WTC11 (cell line): ENCODE measurements at regions not wholly inside any gene's neighbourhood (a gene's known extent, or its start where the extent isn't known, plus 50 kb on each side); places are given as distances from the start of the nearest gene placed in this dataset.

ENCODE experiments used
- ATAC-seq: fragments of 200-7000 bp; cut with Tn5 transposase; 2 replicates; pipeline ENCODE4 v1.10.0; 2021; ENCODE audit warnings: mild to moderate bottlenecking, moderate library complexity
- CTCF ChIA-PET: fragments of 300-600 bp; sonication (Branson Sonifier 250); formaldehyde crosslinking; loops from one replicate; lab custom pipeline; 2021; ENCODE audit warnings: antibody characterized with exemption; lab: Charles Lee
- POLR2A ChIA-PET: fragments of 350-600 bp; sonication (Branson Sonifier 250); formaldehyde crosslinking; loops from one replicate; lab custom pipeline; 2021; ENCODE audit warnings: antibody characterized with exemption; lab: Charles Lee
- DNase-seq: peaks from one replicate; pipeline ENCODE4 v3.0.0; 2021; ENCODE audit warnings: low spot score
- H3K27ac Mint-ChIP-seq: 2 replicates; pipeline ENCODE4 v1.8.0; 2021; ENCODE audit warnings: mixed read lengths
- H3K27me3 Mint-ChIP-seq: 2 replicates; pipeline ENCODE4 v1.8.0; 2021; ENCODE audit warnings: low read depth, mild to moderate bottlenecking, moderate library complexity, mixed read lengths
- H3K36me3 Mint-ChIP-seq: 2 replicates; pipeline ENCODE4 v1.8.0; 2021; ENCODE audit warnings: mixed read lengths
- H3K4me1 Mint-ChIP-seq: 2 replicates; pipeline ENCODE4 v1.8.0; 2022; ENCODE audit warnings: mixed read lengths
- H3K4me3 Mint-ChIP-seq: 2 replicates; pipeline ENCODE4 v1.8.0; 2021; ENCODE audit warnings: mild to moderate bottlenecking, moderate library complexity, mixed read lengths
- H3K9me3 Mint-ChIP-seq: 2 replicates; pipeline ENCODE4 v1.8.0; 2021; ENCODE audit warnings: mixed read lengths
- AR ChIP-seq: fragments of 250-450 bp; sonication (Bioruptor Pico); IDR thresholded peaks from 2 replicates; pipeline ENCODE4 v1.9.0; 2021; ENCODE audit warnings: mild to moderate bottlenecking
- GRHL2 ChIP-seq: fragments of 250-450 bp; sonication (Bioruptor Pico); IDR thresholded peaks from 2 replicates; pipeline ENCODE4 v1.8.0; 2022; ENCODE audit warnings: mild to moderate bottlenecking, moderate library complexity; ENCODE audit not compliant: insufficient replicate concordance, severe bottlenecking
- IRF2 ChIP-seq: sonication (generic); formaldehyde crosslinking; IDR thresholded peaks from 2 replicates; pipeline ENCODE4 v1.8.0; 2022; ENCODE audit warnings: low read depth, missing genetic modification reagents, borderline replicate concordance
- MXD4 ChIP-seq: fragments of 250-450 bp; sonication (Bioruptor Pico); IDR thresholded peaks from 2 replicates; pipeline ENCODE4 v1.8.0; 2021; ENCODE audit warnings: mild to moderate bottlenecking, moderate library complexity, borderline replicate concordance
- SMAD3 ChIP-seq: sonication (generic); formaldehyde crosslinking; IDR thresholded peaks from 2 replicates; pipeline ENCODE4 v1.8.0; 2022; ENCODE audit warnings: missing genetic modification reagents, mild to moderate bottlenecking, borderline replicate concordance
- SMAD4 ChIP-seq: sonication (generic); formaldehyde crosslinking; IDR thresholded peaks from 2 replicates; pipeline ENCODE4 v1.8.0; 2022; ENCODE audit warnings: mild to moderate bottlenecking, missing genetic modification reagents
- USF2 ChIP-seq: sonication (generic); formaldehyde crosslinking; IDR thresholded peaks from 2 replicates; pipeline ENCODE4 v1.8.1; 2023; ENCODE audit warnings: mild to moderate bottlenecking, missing genetic modification reagents, moderate library complexity
- ZNF121 ChIP-seq: sonication (generic); formaldehyde crosslinking; IDR thresholded peaks from 2 replicates; pipeline ENCODE4 v1.8.0; 2023; ENCODE audit warnings: missing genetic modification reagents
- ZNF263 ChIP-seq: sonication (generic); formaldehyde crosslinking; IDR thresholded peaks from 2 replicates; pipeline ENCODE4 v1.8.1; 2022; ENCODE audit warnings: low read depth, mild to moderate bottlenecking, moderate library complexity, missing genetic modification reagents
- TF ChIP-seq, protein P1 (sequence below): fragments of 200-600 bp; IDR thresholded peaks from 2 replicates; pipeline ENCODE4 v1.8.0; 2022; ENCODE audit warnings: antibody characterized with exemption
- TF ChIP-seq, protein P2 (sequence below): sonication (generic); formaldehyde crosslinking; IDR thresholded peaks from 2 replicates; pipeline ENCODE4 v1.8.1; 2022; ENCODE audit warnings: mild to moderate bottlenecking, missing genetic modification reagents, moderate library complexity, borderline replicate concordance
- TF ChIP-seq, protein P3 (sequence below): sonication (generic); formaldehyde crosslinking; IDR thresholded peaks from 2 replicates; pipeline ENCODE4 v1.8.0; 2022; ENCODE audit warnings: mild to moderate bottlenecking, missing genetic modification reagents
- TF ChIP-seq, protein P4 (sequence below): sonication (generic); formaldehyde crosslinking; IDR thresholded peaks from 2 replicates; pipeline ENCODE4 v1.8.0; 2022; ENCODE audit warnings: missing genetic modification reagents
- TF ChIP-seq, protein P5 (sequence below): fragments of 250-450 bp; sonication (Bioruptor Pico); IDR thresholded peaks from 2 replicates; pipeline ENCODE4 v1.9.0; 2021; ENCODE audit warnings: mild to moderate bottlenecking, borderline replicate concordance
- TF ChIP-seq, protein P6 (sequence below): sonication (generic); formaldehyde crosslinking; conservative IDR thresholded peaks from 2 replicates; pipeline ENCODE4 v1.8.1; 2022; ENCODE audit warnings: mild to moderate bottlenecking, missing genetic modification reagents
- TF ChIP-seq, protein P7 (sequence below): sonication (generic); formaldehyde crosslinking; IDR thresholded peaks from 2 replicates; pipeline ENCODE4 v1.8.0; 2022; ENCODE audit warnings: mild to moderate bottlenecking, missing genetic modification reagents

GRCh38 chr13:100984085-100984705 is 309.6 kb upstream of the TMTC4 start (continued):
- TF ChIP-seq AR (CRISPR knock-in tag) (no peak), IRF2 (no peak)
- TF ChIP-seq, protein P1, sequence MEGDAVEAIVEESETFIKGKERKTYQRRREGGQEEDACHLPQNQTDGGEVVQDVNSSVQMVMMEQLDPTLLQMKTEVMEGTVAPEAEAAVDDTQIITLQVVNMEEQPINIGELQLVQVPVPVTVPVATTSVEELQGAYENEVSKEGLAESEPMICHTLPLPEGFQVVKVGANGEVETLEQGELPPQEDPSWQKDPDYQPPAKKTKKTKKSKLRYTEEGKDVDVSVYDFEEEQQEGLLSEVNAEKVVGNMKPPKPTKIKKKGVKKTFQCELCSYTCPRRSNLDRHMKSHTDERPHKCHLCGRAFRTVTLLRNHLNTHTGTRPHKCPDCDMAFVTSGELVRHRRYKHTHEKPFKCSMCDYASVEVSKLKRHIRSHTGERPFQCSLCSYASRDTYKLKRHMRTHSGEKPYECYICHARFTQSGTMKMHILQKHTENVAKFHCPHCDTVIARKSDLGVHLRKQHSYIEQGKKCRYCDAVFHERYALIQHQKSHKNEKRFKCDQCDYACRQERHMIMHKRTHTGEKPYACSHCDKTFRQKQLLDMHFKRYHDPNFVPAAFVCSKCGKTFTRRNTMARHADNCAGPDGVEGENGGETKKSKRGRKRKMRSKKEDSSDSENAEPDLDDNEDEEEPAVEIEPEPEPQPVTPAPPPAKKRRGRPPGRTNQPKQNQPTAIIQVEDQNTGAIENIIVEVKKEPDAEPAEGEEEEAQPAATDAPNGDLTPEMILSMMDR, result no peak

DNA sequence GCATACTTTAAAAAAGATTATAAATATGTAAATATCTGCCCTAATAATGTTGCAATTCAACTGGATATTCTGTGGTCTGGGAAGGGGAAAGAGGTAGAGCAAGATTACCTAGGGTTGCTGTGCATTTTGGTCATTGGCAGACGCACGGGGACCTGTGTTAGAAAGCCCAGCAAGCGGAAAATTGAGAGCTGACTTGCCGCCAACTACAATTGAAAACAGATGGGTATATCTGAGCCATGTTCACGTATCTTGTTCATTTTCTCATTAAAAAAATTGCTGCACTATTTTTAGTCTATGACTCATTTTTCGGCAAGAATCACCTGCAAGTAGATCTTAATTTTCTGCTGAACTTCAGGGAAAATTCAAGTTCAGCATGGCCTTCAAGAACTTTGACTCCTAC is 308.5 kb upstream of the TMTC4 start:
- Mint-ChIP-seq H3K9me3 (peaks cover 23% of the 10 kb centered on the region), H3K36me3 (peaks cover 17% of the 10 kb centered on the region), H3K27ac (no peak overlapping the region), H3K4me1 (peaks cover 25% of the 10 kb centered on the region), H3K4me3 (no peak overlapping the region), H3K27me3 (peaks cover 3% of the 10 kb centered on the region)
- ATAC-seq (no peak), DNase-seq (no peak)
- TF ChIP-seq, protein P2, sequence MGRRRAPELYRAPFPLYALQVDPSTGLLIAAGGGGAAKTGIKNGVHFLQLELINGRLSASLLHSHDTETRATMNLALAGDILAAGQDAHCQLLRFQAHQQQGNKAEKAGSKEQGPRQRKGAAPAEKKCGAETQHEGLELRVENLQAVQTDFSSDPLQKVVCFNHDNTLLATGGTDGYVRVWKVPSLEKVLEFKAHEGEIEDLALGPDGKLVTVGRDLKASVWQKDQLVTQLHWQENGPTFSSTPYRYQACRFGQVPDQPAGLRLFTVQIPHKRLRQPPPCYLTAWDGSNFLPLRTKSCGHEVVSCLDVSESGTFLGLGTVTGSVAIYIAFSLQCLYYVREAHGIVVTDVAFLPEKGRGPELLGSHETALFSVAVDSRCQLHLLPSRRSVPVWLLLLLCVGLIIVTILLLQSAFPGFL (CRISPR knock-in tag), result no peak
- TF ChIP-seq, protein P3, sequence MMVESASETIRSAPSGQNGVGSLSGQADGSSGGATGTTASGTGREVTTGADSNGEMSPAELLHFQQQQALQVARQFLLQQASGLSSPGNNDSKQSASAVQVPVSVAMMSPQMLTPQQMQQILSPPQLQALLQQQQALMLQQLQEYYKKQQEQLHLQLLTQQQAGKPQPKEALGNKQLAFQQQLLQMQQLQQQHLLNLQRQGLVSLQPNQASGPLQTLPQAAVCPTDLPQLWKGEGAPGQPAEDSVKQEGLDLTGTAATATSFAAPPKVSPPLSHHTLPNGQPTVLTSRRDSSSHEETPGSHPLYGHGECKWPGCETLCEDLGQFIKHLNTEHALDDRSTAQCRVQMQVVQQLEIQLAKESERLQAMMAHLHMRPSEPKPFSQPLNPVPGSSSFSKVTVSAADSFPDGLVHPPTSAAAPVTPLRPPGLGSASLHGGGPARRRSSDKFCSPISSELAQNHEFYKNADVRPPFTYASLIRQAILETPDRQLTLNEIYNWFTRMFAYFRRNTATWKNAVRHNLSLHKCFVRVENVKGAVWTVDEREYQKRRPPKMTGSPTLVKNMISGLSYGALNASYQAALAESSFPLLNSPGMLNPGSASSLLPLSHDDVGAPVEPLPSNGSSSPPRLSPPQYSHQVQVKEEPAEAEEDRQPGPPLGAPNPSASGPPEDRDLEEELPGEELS, result no peak
- TF ChIP-seq SMAD3 (CRISPR knock-in tag), result no peak
- no peak for TF ChIP-seq SMAD4 (CRISPR knock-in tag)
- TF ChIP-seq MXD4, result no peak
- TF ChIP-seq, protein P4, sequence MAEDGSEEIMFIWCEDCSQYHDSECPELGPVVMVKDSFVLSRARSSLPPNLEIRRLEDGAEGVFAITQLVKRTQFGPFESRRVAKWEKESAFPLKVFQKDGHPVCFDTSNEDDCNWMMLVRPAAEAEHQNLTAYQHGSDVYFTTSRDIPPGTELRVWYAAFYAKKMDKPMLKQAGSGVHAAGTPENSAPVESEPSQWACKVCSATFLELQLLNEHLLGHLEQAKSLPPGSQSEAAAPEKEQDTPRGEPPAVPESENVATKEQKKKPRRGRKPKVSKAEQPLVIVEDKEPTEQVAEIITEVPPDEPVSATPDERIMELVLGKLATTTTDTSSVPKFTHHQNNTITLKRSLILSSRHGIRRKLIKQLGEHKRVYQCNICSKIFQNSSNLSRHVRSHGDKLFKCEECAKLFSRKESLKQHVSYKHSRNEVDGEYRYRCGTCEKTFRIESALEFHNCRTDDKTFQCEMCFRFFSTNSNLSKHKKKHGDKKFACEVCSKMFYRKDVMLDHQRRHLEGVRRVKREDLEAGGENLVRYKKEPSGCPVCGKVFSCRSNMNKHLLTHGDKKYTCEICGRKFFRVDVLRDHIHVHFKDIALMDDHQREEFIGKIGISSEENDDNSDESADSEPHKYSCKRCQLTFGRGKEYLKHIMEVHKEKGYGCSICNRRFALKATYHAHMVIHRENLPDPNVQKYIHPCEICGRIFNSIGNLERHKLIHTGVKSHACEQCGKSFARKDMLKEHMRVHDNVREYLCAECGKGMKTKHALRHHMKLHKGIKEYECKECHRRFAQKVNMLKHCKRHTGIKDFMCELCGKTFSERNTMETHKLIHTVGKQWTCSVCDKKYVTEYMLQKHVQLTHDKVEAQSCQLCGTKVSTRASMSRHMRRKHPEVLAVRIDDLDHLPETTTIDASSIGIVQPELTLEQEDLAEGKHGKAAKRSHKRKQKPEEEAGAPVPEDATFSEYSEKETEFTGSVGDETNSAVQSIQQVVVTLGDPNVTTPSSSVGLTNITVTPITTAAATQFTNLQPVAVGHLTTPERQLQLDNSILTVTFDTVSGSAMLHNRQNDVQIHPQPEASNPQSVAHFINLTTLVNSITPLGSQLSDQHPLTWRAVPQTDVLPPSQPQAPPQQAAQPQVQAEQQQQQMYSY, result no peak
- TF ChIP-seq, protein P5, sequence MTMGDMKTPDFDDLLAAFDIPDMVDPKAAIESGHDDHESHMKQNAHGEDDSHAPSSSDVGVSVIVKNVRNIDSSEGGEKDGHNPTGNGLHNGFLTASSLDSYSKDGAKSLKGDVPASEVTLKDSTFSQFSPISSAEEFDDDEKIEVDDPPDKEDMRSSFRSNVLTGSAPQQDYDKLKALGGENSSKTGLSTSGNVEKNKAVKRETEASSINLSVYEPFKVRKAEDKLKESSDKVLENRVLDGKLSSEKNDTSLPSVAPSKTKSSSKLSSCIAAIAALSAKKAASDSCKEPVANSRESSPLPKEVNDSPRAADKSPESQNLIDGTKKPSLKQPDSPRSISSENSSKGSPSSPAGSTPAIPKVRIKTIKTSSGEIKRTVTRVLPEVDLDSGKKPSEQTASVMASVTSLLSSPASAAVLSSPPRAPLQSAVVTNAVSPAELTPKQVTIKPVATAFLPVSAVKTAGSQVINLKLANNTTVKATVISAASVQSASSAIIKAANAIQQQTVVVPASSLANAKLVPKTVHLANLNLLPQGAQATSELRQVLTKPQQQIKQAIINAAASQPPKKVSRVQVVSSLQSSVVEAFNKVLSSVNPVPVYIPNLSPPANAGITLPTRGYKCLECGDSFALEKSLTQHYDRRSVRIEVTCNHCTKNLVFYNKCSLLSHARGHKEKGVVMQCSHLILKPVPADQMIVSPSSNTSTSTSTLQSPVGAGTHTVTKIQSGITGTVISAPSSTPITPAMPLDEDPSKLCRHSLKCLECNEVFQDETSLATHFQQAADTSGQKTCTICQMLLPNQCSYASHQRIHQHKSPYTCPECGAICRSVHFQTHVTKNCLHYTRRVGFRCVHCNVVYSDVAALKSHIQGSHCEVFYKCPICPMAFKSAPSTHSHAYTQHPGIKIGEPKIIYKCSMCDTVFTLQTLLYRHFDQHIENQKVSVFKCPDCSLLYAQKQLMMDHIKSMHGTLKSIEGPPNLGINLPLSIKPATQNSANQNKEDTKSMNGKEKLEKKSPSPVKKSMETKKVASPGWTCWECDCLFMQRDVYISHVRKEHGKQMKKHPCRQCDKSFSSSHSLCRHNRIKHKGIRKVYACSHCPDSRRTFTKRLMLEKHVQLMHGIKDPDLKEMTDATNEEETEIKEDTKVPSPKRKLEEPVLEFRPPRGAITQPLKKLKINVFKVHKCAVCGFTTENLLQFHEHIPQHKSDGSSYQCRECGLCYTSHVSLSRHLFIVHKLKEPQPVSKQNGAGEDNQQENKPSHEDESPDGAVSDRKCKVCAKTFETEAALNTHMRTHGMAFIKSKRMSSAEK (CRISPR knock-in tag), result no peak
- no peak for TF ChIP-seq USF2 (CRISPR knock-in tag)
- no peak for TF ChIP-seq GRHL2
- TF ChIP-seq, protein P6, sequence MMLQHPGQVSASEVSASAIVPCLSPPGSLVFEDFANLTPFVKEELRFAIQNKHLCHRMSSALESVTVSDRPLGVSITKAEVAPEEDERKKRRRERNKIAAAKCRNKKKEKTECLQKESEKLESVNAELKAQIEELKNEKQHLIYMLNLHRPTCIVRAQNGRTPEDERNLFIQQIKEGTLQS (CRISPR knock-in tag), result no peak
- no peak for TF ChIP-seq ZNF263 (CRISPR knock-in tag)
- TF ChIP-seq ZNF121 (CRISPR knock-in tag), result no peak
- TF ChIP-seq, protein P7, sequence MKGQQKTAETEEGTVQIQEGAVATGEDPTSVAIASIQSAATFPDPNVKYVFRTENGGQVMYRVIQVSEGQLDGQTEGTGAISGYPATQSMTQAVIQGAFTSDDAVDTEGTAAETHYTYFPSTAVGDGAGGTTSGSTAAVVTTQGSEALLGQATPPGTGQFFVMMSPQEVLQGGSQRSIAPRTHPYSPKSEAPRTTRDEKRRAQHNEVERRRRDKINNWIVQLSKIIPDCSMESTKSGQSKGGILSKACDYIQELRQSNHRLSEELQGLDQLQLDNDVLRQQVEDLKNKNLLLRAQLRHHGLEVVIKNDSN (CRISPR knock-in tag), result no peak
- CTCF ChIA-PET, result no interaction called here
- POLR2A ChIA-PET, result no interaction called here
